ENCODE measurements at regions not wholly inside any gene's neighbourhood (a gene's known extent, or its start where the extent isn't known, plus 50 kb on each side); places are given as distances from the start of the nearest gene placed in this dataset.

DNA sequence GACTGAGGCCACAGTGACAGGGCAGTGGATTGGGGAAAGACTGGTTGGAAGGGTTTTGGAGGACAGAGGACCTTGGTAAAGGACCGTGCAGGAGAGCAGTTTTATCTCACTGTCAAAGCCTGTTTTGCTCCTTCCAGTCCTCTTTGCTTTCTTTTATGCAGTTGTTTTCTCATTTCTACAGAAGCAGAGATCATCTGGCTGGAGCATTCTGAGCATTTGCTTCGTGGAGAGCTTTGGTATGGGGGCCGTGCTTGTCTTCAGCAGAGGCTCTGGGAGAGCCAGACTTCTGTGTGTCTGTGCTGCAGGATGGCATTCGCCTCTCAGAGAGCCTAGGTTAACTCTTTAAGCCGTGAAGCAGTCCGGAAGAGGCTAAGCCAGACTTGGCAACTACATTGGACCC is 171.8 kb upstream of the TUT7 start:
- TF ChIP-seq CHD1 (IDR thresholded peaks at IDR 0.05; ENCODE audit: low read depth, low read length) = no peak
- TF ChIP-seq, protein P1, sequence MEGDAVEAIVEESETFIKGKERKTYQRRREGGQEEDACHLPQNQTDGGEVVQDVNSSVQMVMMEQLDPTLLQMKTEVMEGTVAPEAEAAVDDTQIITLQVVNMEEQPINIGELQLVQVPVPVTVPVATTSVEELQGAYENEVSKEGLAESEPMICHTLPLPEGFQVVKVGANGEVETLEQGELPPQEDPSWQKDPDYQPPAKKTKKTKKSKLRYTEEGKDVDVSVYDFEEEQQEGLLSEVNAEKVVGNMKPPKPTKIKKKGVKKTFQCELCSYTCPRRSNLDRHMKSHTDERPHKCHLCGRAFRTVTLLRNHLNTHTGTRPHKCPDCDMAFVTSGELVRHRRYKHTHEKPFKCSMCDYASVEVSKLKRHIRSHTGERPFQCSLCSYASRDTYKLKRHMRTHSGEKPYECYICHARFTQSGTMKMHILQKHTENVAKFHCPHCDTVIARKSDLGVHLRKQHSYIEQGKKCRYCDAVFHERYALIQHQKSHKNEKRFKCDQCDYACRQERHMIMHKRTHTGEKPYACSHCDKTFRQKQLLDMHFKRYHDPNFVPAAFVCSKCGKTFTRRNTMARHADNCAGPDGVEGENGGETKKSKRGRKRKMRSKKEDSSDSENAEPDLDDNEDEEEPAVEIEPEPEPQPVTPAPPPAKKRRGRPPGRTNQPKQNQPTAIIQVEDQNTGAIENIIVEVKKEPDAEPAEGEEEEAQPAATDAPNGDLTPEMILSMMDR (conservative IDR thresholded peaks at IDR 0.05; ENCODE audit: low read depth, low read length) = no peak
- TF ChIP-seq RFX5 (IDR thresholded peaks at IDR 0.05; ENCODE audit: low read depth, low read length) = no peak
- TF ChIP-seq POLR2A (IDR thresholded peaks at IDR 0.05; ENCODE audit: low read depth, low read length) = no peak
- no peak for TF ChIP-seq MAZ (IDR thresholded peaks at IDR 0.05; ENCODE audit: borderline replicate concordance, low read depth, low read length)
- TF ChIP-seq, protein P2, sequence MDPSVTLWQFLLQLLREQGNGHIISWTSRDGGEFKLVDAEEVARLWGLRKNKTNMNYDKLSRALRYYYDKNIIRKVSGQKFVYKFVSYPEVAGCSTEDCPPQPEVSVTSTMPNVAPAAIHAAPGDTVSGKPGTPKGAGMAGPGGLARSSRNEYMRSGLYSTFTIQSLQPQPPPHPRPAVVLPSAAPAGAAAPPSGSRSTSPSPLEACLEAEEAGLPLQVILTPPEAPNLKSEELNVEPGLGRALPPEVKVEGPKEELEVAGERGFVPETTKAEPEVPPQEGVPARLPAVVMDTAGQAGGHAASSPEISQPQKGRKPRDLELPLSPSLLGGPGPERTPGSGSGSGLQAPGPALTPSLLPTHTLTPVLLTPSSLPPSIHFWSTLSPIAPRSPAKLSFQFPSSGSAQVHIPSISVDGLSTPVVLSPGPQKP (IDR thresholded peaks at IDR 0.05; ENCODE audit: borderline replicate concordance, low read depth, low read length) = no peak
- TF ChIP-seq, protein P3, sequence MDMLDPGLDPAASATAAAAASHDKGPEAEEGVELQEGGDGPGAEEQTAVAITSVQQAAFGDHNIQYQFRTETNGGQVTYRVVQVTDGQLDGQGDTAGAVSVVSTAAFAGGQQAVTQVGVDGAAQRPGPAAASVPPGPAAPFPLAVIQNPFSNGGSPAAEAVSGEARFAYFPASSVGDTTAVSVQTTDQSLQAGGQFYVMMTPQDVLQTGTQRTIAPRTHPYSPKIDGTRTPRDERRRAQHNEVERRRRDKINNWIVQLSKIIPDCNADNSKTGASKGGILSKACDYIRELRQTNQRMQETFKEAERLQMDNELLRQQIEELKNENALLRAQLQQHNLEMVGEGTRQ (IDR thresholded peaks at IDR 0.05; ENCODE audit: low read depth, low read length) = no peak
- no peak for TF ChIP-seq RAD21 (IDR thresholded peaks at IDR 0.05; ENCODE audit: low read length)
- TF ChIP-seq MXI1 (IDR thresholded peaks at IDR 0.05; ENCODE audit: borderline replicate concordance, low read depth, low read length) = no peak
- no peak for TF ChIP-seq CEBPB (IDR thresholded peaks at IDR 0.05; ENCODE audit: low read depth, low read length)
